ENCODE measurements at regions not wholly inside any gene's neighbourhood (a gene's known extent, or its start where the extent isn't known, plus 50 kb on each side); places are given as distances from the start of the nearest gene placed in this dataset.

DNA sequence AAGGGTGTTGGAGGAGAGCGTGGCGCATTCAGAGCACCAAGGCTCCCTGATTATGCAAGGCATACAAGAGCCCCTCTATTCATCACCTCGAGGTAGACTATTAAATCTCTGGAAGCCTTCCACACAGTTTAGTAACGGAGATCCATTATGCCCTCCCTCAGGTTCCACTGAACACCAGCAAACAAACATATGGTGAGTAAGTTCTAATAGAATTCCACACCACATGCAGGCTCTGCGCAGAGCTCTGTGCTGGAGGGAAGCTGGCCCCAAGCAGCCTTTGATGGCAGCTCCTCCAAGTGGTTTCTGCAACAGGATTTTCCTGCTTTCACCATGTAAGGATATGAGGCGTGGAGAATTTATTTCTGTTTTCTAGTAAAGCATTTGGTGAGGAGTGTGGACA is 238.6 kb downstream of the C1D start:
- peaks cover 43% of the 10 kb centered on the region for H3K4me1 Mint-ChIP-seq
- peaks cover 16% of the 10 kb centered on the region for H3K9me3 Mint-ChIP-seq
- H3K36me3 Mint-ChIP-seq (ENCODE audit: low read depth): peaks cover 5% of the 10 kb centered on the region
- TF ChIP-seq, protein P1, sequence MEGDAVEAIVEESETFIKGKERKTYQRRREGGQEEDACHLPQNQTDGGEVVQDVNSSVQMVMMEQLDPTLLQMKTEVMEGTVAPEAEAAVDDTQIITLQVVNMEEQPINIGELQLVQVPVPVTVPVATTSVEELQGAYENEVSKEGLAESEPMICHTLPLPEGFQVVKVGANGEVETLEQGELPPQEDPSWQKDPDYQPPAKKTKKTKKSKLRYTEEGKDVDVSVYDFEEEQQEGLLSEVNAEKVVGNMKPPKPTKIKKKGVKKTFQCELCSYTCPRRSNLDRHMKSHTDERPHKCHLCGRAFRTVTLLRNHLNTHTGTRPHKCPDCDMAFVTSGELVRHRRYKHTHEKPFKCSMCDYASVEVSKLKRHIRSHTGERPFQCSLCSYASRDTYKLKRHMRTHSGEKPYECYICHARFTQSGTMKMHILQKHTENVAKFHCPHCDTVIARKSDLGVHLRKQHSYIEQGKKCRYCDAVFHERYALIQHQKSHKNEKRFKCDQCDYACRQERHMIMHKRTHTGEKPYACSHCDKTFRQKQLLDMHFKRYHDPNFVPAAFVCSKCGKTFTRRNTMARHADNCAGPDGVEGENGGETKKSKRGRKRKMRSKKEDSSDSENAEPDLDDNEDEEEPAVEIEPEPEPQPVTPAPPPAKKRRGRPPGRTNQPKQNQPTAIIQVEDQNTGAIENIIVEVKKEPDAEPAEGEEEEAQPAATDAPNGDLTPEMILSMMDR (IDR thresholded peaks at IDR 0.05): no peak
- H3K27ac Mint-ChIP-seq: no peak overlapping the region
- H3K27me3 Mint-ChIP-seq (ENCODE audit: low read depth, poor library complexity): peaks cover 4% of the 10 kb centered on the region
- no peak for DNase-seq
- H3K4me3 Mint-ChIP-seq: no peak overlapping the region

DNA sequence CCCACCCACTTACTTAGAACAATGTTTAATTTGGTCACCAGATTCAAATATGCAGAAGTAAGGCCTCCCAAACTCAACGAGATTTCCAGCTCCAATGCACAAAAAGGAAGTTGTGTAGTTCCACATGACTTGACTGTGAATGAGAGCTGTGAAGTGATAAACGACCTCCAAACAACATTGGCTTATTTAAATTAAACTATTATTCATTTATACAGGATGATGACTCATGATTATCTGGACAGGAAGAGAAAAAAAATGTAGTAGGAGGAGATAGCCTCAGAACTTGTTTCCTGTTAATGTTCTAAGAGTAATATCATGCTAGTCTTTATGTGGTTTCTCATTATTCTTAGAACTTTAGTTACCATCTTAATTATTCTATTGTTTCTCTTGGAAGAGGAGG is 237.3 kb downstream of the C1D start:
- H3K9me3 Mint-ChIP-seq: peaks cover 12% of the 10 kb centered on the region
- no peak overlapping the region for H3K27ac Mint-ChIP-seq
- no peak overlapping the region for H3K4me3 Mint-ChIP-seq
- peaks cover 4% of the 10 kb centered on the region for H3K27me3 Mint-ChIP-seq (ENCODE audit: low read depth, poor library complexity)
- TF ChIP-seq, protein P1 (IDR thresholded peaks at IDR 0.05): no peak
- peaks cover 41% of the 10 kb centered on the region for H3K4me1 Mint-ChIP-seq
- DNase-seq: no peak
- peaks cover 5% of the 10 kb centered on the region for H3K36me3 Mint-ChIP-seq (ENCODE audit: low read depth)

DNA sequence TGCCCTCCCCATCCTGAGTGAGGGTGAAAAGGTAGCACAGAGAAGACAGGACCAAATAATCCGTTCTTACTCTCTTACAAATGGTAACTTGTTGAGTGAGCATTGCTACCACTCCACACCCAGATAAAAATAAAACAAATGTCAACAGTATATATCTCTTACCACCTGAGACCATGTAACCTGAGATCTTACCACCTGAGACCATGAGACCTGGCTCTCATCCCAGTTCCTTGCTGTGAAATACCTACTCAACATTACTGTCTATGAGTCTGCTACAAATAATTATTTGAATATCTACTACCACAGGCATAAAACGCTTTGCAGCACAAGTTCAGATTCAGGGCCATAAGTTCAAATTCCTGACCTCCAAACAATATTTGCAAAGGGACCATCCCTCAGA is 234.7 kb downstream of the C1D start:
- Mint-ChIP-seq H3K4me1 (peaks cover 18% of the 10 kb centered on the region), H3K27ac (no peak overlapping the region), H3K27me3 (ENCODE audit: low read depth, poor library complexity) (no peaks in the 10 kb centered on the region), H3K4me3 (no peak overlapping the region), H3K9me3 (peaks cover 9% of the 10 kb centered on the region), H3K36me3 (ENCODE audit: low read depth) (peaks cover 5% of the 10 kb centered on the region)
- TF ChIP-seq, protein P1 (IDR thresholded peaks at IDR 0.05): no peak
- no peak for DNase-seq

DNA sequence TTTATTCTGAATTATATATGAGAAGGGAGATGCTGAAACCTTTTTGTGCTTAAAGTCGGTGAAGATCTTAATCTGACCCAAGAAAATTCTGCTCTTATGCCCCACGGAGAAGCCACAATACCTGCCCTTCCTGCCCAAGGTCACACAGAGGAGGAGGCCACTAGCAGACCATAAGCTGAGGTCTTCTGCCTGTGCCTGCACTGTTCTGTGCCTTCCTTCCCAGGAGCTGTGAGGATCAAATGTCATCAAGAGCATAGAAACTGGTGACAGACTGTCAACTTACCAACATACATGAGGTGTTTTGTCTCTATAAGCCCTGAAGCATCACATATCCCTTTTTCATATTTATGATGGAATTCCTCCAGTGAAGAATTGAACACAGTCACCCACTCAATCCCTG is 233.3 kb downstream of the C1D start:
- Mint-ChIP-seq H3K9me3 (peaks cover 9% of the 10 kb centered on the region), H3K4me1 (peaks cover 31% of the 10 kb centered on the region)

DNA sequence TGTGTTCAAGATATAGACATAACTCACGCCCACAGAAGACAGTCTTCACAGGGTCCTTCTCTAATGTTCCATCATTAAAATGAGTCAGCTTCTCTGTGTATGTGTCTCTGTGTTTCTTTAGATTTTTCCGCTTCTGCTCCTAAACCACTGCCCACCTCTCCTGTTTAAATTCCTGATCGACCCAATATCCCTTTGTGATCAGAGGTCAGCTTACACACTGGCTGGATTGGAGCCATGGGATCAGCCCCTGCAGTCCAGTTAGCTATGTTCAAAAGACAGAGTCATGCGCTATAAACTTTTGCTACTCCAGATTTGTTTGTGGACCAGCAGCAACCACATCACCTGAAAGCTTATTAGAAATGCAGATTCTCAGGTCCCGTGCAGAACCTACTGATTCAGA is 229.2 kb downstream of the C1D start:
- no peaks in the 10 kb centered on the region for H3K9me3 Mint-ChIP-seq
- no peak for DNase-seq
- peaks cover 3% of the 10 kb centered on the region for H3K27me3 Mint-ChIP-seq (ENCODE audit: low read depth, poor library complexity)
- H3K27ac Mint-ChIP-seq: peak overlapping the region; percentile 17
- H3K4me3 Mint-ChIP-seq: no peak overlapping the region
- peaks cover 28% of the 10 kb centered on the region for H3K4me1 Mint-ChIP-seq
- TF ChIP-seq, protein P1 (IDR thresholded peaks at IDR 0.05): no peak
- H3K36me3 Mint-ChIP-seq (ENCODE audit: low read depth): no peaks in the 10 kb centered on the region

More for the DNA sequence above, 233.3 kb downstream of the C1D start:
- TF ChIP-seq, protein P1 (IDR thresholded peaks at IDR 0.05): no peak
- no peak overlapping the region for H3K4me3 Mint-ChIP-seq
- H3K36me3 Mint-ChIP-seq (ENCODE audit: low read depth): peaks cover 5% of the 10 kb centered on the region
- no peak for DNase-seq
- H3K27me3 Mint-ChIP-seq (ENCODE audit: low read depth, poor library complexity): peaks cover 3% of the 10 kb centered on the region
- H3K27ac Mint-ChIP-seq: no peak overlapping the region

DNA sequence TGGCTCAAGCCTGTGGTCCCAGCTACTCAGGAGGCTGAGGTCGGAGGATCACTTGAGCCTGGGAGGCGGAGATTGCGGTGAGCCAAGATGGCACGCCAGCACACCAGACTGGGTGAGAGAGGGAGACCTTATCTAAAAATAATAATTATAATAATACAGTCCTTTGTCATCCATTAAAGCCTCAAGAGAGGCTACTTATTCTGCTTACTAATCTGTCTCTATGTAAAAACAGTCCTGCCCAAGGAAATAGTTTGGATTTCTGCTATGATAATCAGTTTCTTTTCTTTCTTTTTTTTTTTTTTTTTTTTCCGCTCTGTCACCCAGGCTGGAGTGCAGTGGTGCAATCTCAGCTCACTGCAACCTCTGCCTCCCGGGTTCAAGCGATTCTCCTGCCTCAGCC is 228.3 kb downstream of the C1D start:
- DNase-seq: no peak
- Mint-ChIP-seq H3K27me3 (ENCODE audit: low read depth, poor library complexity) (peaks cover 3% of the 10 kb centered on the region), H3K4me1 (peaks cover 35% of the 10 kb centered on the region), H3K4me3 (no peak overlapping the region), H3K27ac (peak overlapping the region; percentile 36), H3K9me3 (no peaks in the 10 kb centered on the region), H3K36me3 (ENCODE audit: low read depth) (no peaks in the 10 kb centered on the region)
- TF ChIP-seq, protein P1 (IDR thresholded peaks at IDR 0.05): no peak

Data from nephron progenitor cell (in vitro differentiated cells).